ENCODE measurements at regions not wholly inside any gene's neighbourhood (a gene's known extent, or its start where the extent isn't known, plus 50 kb on each side); places are given as distances from the start of the nearest gene placed in this dataset.

DNA sequence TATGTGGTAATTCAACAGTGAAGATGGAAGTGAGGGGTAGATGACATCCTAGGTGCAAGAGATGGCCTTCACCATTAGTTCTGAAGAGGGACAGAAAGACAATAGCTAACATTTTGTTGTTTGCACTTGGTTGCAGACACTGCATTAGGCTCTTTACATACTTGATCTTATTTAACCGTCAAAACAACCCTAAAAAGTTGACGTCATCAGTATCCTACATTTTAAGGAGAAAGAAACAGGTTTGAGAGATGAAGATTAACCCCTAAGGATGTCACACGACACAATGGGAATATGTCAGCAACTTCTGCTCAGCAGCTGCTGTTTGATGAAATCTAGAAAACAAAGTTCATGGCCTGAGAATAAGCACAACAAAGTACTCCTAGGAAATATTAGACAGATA lies 72.6 kb upstream of the MC3R start:
- TF ChIP-seq POLR2AphosphoS5 (IDR thresholded peaks at IDR 0.05; ENCODE audit: low read depth, low read length) (no peak), TAF1 (IDR thresholded peaks at IDR 0.05; ENCODE audit: borderline replicate concordance, insufficient read depth, low read length) (no peak)

DNA sequence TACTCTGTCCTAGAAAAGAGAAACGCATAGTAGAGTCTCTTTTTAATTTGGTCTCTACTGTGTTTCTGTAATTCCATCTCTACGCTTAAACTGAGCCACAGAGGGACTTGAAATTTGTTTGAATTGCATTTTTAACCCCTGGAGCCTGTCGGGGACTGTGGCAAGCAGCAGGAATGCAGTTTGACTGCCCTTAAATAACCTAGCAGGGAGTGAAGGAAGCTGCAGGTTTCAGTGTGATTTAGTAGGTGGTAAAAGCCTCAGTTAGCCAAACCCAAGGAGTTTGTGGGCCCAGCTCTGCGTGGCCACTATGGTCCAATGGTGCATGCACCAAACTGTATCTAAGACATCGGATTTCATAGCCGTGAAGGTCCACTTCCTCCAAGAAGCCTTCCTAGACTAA lies 70.3 kb upstream of the MC3R start:
- TF ChIP-seq TAF1 (IDR thresholded peaks at IDR 0.05; ENCODE audit: borderline replicate concordance, insufficient read depth, low read length) (no peak), SIN3A (IDR thresholded peaks at IDR 0.05; ENCODE audit: borderline replicate concordance, insufficient read depth, low read length) (no peak)

- TF ChIP-seq SIN3A (IDR thresholded peaks at IDR 0.05; ENCODE audit: borderline replicate concordance, insufficient read depth, low read length) (no peak), TAF1 (IDR thresholded peaks at IDR 0.05; ENCODE audit: borderline replicate concordance, insufficient read depth, low read length) (no peak), POLR2AphosphoS5 (IDR thresholded peaks at IDR 0.05; ENCODE audit: low read depth, low read length) (no peak), FOXP2 (optimal IDR thresholded peaks at IDR 0.05; ENCODE audit: borderline replicate concordance, extremely low read depth, extremely low read length, insufficient read depth) (no peak)
- TF ChIP-seq, protein P1, sequence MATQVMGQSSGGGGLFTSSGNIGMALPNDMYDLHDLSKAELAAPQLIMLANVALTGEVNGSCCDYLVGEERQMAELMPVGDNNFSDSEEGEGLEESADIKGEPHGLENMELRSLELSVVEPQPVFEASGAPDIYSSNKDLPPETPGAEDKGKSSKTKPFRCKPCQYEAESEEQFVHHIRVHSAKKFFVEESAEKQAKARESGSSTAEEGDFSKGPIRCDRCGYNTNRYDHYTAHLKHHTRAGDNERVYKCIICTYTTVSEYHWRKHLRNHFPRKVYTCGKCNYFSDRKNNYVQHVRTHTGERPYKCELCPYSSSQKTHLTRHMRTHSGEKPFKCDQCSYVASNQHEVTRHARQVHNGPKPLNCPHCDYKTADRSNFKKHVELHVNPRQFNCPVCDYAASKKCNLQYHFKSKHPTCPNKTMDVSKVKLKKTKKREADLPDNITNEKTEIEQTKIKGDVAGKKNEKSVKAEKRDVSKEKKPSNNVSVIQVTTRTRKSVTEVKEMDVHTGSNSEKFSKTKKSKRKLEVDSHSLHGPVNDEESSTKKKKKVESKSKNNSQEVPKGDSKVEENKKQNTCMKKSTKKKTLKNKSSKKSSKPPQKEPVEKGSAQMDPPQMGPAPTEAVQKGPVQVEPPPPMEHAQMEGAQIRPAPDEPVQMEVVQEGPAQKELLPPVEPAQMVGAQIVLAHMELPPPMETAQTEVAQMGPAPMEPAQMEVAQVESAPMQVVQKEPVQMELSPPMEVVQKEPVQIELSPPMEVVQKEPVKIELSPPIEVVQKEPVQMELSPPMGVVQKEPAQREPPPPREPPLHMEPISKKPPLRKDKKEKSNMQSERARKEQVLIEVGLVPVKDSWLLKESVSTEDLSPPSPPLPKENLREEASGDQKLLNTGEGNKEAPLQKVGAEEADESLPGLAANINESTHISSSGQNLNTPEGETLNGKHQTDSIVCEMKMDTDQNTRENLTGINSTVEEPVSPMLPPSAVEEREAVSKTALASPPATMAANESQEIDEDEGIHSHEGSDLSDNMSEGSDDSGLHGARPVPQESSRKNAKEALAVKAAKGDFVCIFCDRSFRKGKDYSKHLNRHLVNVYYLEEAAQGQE (IDR thresholded peaks at IDR 0.05; ENCODE audit: insufficient read depth in 1 of 2, low read depth in 2 of 2, low read length in 2 of 2): no peak
Observed at GRCh38 chr20:56179051-56179450, 69.5 kb upstream of the MC3R start.

GRCh38 chr20:56181583-56181982 lies 66.9 kb upstream of the MC3R start:
- TF ChIP-seq, protein P1 (IDR thresholded peaks at IDR 0.05; ENCODE audit: insufficient read depth in 1 of 2, low read depth in 2 of 2, low read length in 2 of 2): no peak
- TF ChIP-seq SIN3A (IDR thresholded peaks at IDR 0.05; ENCODE audit: borderline replicate concordance, insufficient read depth, low read length): no peak
- TF ChIP-seq TAF1 (IDR thresholded peaks at IDR 0.05; ENCODE audit: borderline replicate concordance, insufficient read depth, low read length): no peak
- TF ChIP-seq FOXP2 (optimal IDR thresholded peaks at IDR 0.05; ENCODE audit: borderline replicate concordance, extremely low read depth, extremely low read length, insufficient read depth): no peak
- TF ChIP-seq POLR2AphosphoS5 (IDR thresholded peaks at IDR 0.05; ENCODE audit: low read depth, low read length): no peak

DNA sequence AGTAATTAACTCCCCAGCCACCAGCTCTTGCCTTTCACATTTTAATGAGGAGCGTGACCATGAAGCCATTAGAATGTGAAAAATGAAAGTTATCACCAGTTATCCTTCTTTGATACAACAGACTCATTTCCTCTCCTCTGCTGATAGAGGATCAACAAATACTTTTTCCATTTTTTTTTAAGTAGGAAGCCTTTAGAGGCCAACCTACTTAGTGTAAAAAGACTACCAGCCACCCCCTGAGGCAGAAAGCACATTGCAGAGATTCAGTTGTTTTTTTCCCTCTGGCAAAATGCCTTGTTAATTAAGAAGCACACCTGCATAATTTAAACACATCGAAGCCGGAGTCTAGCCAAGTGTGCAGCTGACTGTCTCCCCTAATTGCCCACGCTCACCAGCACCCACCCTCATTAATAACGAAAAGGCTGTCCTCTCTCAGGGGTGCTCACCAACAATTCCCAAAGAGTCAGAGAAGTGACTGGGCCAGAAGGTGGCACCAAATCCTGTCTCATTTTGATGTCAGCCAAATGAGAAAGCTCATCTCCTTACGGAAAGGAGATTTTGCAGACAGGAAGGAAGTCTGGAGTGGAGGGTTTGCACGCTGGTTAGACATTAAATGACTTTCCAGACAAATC lies 60.9 kb upstream of the MC3R start:
- TF ChIP-seq POLR2AphosphoS5 (IDR thresholded peaks at IDR 0.05; ENCODE audit: low read depth, low read length) (no peak), TAF1 (IDR thresholded peaks at IDR 0.05; ENCODE audit: borderline replicate concordance, insufficient read depth, low read length) (no peak), SIN3A (IDR thresholded peaks at IDR 0.05; ENCODE audit: borderline replicate concordance, insufficient read depth, low read length) (no peak), FOXP2 (optimal IDR thresholded peaks at IDR 0.05; ENCODE audit: borderline replicate concordance, extremely low read depth, extremely low read length, insufficient read depth) (no peak)
- TF ChIP-seq, protein P1 (IDR thresholded peaks at IDR 0.05; ENCODE audit: insufficient read depth in 1 of 2, low read depth in 2 of 2, low read length in 2 of 2): no peak

DNA sequence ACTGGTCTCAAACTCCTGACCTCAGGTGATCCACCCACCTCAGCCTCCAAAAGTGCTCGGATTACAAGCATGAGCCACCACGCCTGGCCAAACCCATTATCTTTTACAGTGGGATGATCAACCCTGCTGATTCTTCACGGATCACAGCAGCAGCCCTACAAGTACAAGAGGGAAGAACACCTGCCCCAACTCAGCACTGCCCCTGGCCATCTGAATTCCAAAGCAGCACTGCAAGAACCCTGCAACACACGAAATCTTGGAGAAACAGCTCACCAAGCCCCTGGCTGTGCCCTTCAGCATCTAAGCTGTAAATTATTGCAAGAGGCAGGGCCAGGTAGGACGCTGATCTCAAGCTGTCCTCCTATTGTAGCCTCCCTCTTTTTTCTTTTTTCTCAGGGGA lies 54.5 kb upstream of the MC3R start:
- TF ChIP-seq FOXP2 (optimal IDR thresholded peaks at IDR 0.05; ENCODE audit: borderline replicate concordance, extremely low read depth, extremely low read length, insufficient read depth) (no peak), POLR2AphosphoS5 (IDR thresholded peaks at IDR 0.05; ENCODE audit: low read depth, low read length) (no peak), TAF1 (IDR thresholded peaks at IDR 0.05; ENCODE audit: borderline replicate concordance, insufficient read depth, low read length) (no peak), SIN3A (IDR thresholded peaks at IDR 0.05; ENCODE audit: borderline replicate concordance, insufficient read depth, low read length) (no peak)
- TF ChIP-seq, protein P1 (IDR thresholded peaks at IDR 0.05; ENCODE audit: insufficient read depth in 1 of 2, low read depth in 2 of 2, low read length in 2 of 2): no peak

All from PFSK-1 (cell line).